ENCODE measurements at regions not wholly inside any gene's neighbourhood (a gene's known extent, or its start where the extent isn't known, plus 50 kb on each side); places are given as distances from the start of the nearest gene placed in this dataset.

- no peaks in the 10 kb centered on the region for H3K36me3 ChIP-seq
- no peak overlapping the region for H3K4me3 ChIP-seq
- H3K27me3 ChIP-seq = no peaks in the 10 kb centered on the region
- H3K27ac ChIP-seq = no peak overlapping the region
- DNase-seq (ENCODE audit: low spot score) = no peak
- no peaks in the 10 kb centered on the region for H3K4me1 ChIP-seq
- TF ChIP-seq CTCF (IDR thresholded peaks at IDR 0.05) = no peak
- no peaks in the 10 kb centered on the region for H3K9me3 ChIP-seq
These were observed 169.7 kb upstream of the IRX3 start for GRCh38 chr16:54456291-54456690.

- TF ChIP-seq CTCF (IDR thresholded peaks at IDR 0.05) = no peak
- H3K27ac ChIP-seq = no peak overlapping the region
- H3K9me3 ChIP-seq = no peaks in the 10 kb centered on the region
- no peaks in the 10 kb centered on the region for H3K36me3 ChIP-seq
- no peaks in the 10 kb centered on the region for H3K4me1 ChIP-seq
- no peak overlapping the region for H3K4me3 ChIP-seq
- DNase-seq (ENCODE audit: low spot score) = no peak
- no peaks in the 10 kb centered on the region for H3K27me3 ChIP-seq
These were observed 168.6 kb upstream of the IRX3 start for GRCh38 chr16:54455030-54455725.

- Histone ChIP-seq H3K4me1 (no peaks in the 10 kb centered on the region), H3K27me3 (no peaks in the 10 kb centered on the region), H3K27ac (no peak overlapping the region), H3K9me3 (no peaks in the 10 kb centered on the region), H3K36me3 (no peaks in the 10 kb centered on the region), H3K4me3 (no peak overlapping the region)
- DNase-seq (ENCODE audit: low spot score) = no peak
- no peak for TF ChIP-seq CTCF (IDR thresholded peaks at IDR 0.05)
These were observed 168.0 kb upstream of the IRX3 start for GRCh38 chr16:54454616-54455015.

GRCh38 chr16:54453871-54454270 is 167.3 kb upstream of the IRX3 start:
- TF ChIP-seq CTCF (IDR thresholded peaks at IDR 0.05) = no peak
- Histone ChIP-seq H3K4me1 (no peaks in the 10 kb centered on the region), H3K27me3 (no peaks in the 10 kb centered on the region), H3K27ac (no peak overlapping the region), H3K4me3 (no peak overlapping the region), H3K36me3 (no peaks in the 10 kb centered on the region), H3K9me3 (no peaks in the 10 kb centered on the region)
- no peak for DNase-seq (ENCODE audit: low spot score)

- H3K9me3 ChIP-seq = peaks cover 0 to 18% of the 10 kb centered on the region in 2 donors
- peak; percentile 61 for DNase-seq (ENCODE audit: low spot score)
- no peaks in the 10 kb centered on the region for H3K27me3 ChIP-seq
- no peak for TF ChIP-seq CTCF (IDR thresholded peaks at IDR 0.05)
- peaks cover 0 to 18% of the 10 kb centered on the region in 2 donors for H3K4me1 ChIP-seq
- peak overlapping the region in 1 of 2 donors; percentile 43 for H3K27ac ChIP-seq
- no peaks in the 10 kb centered on the region for H3K36me3 ChIP-seq
- H3K4me3 ChIP-seq = no peak overlapping the region
These were observed 161.2 kb upstream of the IRX3 start for GRCh38 chr16:54447576-54448440.
